Nephron (organoid): ENCODE measurements at regions not wholly inside any gene's neighbourhood (a gene's known extent, or its start where the extent isn't known, plus 50 kb on each side); places are given as distances from the start of the nearest gene placed in this dataset.

ENCODE experiments used
- H3K27ac Mint-ChIP-seq, 3 experiments: 2 replicates each; pipeline ENCODE4 v1.8.0; 2020; ENCODE audit warnings: mixed read lengths in 3 of 3, mild to moderate bottlenecking in 2 of 3, moderate library complexity in 1 of 3
- H3K27me3 Mint-ChIP-seq: 2 replicates; pipeline ENCODE4 v1.8.0; 2021; ENCODE audit warnings: low read depth, mild to moderate bottlenecking, moderate library complexity, mixed read lengths
- H3K36me3 Mint-ChIP-seq: 2 replicates; pipeline ENCODE4 v1.8.0; 2020; ENCODE audit warnings: low read depth, mixed read lengths
- H3K4me1 Mint-ChIP-seq: 2 replicates; pipeline ENCODE4 v1.8.0; 2020; ENCODE audit warnings: mixed read lengths
- H3K4me3 Mint-ChIP-seq, 3 experiments: 2 replicates each; pipeline ENCODE4 v1.8.0; 2020; ENCODE audit warnings: mild to moderate bottlenecking in 3 of 3, mixed read lengths in 3 of 3, moderate library complexity in 2 of 3
- H3K9me3 Mint-ChIP-seq: 2 replicates; pipeline ENCODE4 v1.8.0; 2020; ENCODE audit warnings: mixed read lengths
- CTCF ChIP-seq, 3 experiments: fragments of 200-600 bp; sonication (generic); IDR thresholded peaks; one replicate each; pipeline ENCODE4 v1.5.0; 2021; ENCODE audit warnings: antibody characterized with exemption in 3 of 3; ENCODE audit not compliant: unreplicated experiment in 3 of 3

GRCh38 chr9:20208961-20209371, 413.3 kb downstream of the MLLT3 start:
- Mint-ChIP-seq H3K36me3 (no peaks in the 10 kb centered on the region), H3K4me3 (no peak overlapping the region), H3K27ac (peak overlapping the region in 2 of 3 experiments; percentile 6 to 10), H3K9me3 (no peaks in the 10 kb centered on the region), H3K4me1 (peaks cover 13% of the 10 kb centered on the region), H3K27me3 (no peaks in the 10 kb centered on the region)
- no peak for TF ChIP-seq CTCF (IDR thresholded peaks at IDR 0.05; ENCODE audit: unreplicated experiment in 3 of 3)

GRCh38 chr9:20208226-20208625, 414.1 kb downstream of the MLLT3 start:
- TF ChIP-seq CTCF (IDR thresholded peaks at IDR 0.05; ENCODE audit: unreplicated experiment in 3 of 3), result no peak
- Mint-ChIP-seq H3K36me3 (no peaks in the 10 kb centered on the region), H3K4me3 (no peak overlapping the region), H3K27me3 (no peaks in the 10 kb centered on the region), H3K9me3 (no peaks in the 10 kb centered on the region), H3K27ac (peak overlapping the region in 1 of 3 experiments; percentile 4), H3K4me1 (peaks cover 17% of the 10 kb centered on the region)

- peaks cover 25% of the 10 kb centered on the region for H3K4me1 Mint-ChIP-seq
- no peak overlapping the region for H3K27ac Mint-ChIP-seq
- TF ChIP-seq CTCF (IDR thresholded peaks at IDR 0.05; ENCODE audit: unreplicated experiment in 3 of 3), result no peak
- H3K4me3 Mint-ChIP-seq, result no peak overlapping the region
- no peaks in the 10 kb centered on the region for H3K9me3 Mint-ChIP-seq
- no peaks in the 10 kb centered on the region for H3K36me3 Mint-ChIP-seq
- no peaks in the 10 kb centered on the region for H3K27me3 Mint-ChIP-seq
These were observed 415.1 kb downstream of the MLLT3 start for GRCh38 chr9:20207176-20207575.

GRCh38 chr9:20205821-20206220, 416.5 kb downstream of the MLLT3 start:
- H3K27ac Mint-ChIP-seq, result no peak overlapping the region
- peaks cover 38% of the 10 kb centered on the region for H3K4me1 Mint-ChIP-seq
- no peaks in the 10 kb centered on the region for H3K27me3 Mint-ChIP-seq
- no peak overlapping the region for H3K4me3 Mint-ChIP-seq
- no peaks in the 10 kb centered on the region for H3K9me3 Mint-ChIP-seq
- no peak for TF ChIP-seq CTCF (IDR thresholded peaks at IDR 0.05; ENCODE audit: unreplicated experiment in 3 of 3)
- H3K36me3 Mint-ChIP-seq, result no peaks in the 10 kb centered on the region

- peak overlapping the region in 1 of 3 experiments; percentile 16 for H3K4me3 Mint-ChIP-seq
- TF ChIP-seq CTCF (IDR thresholded peaks at IDR 0.05; ENCODE audit: unreplicated experiment in 3 of 3), result no peak
- H3K36me3 Mint-ChIP-seq, result no peaks in the 10 kb centered on the region
These were observed 412.2 kb upstream of the SLC24A2 start for GRCh38 chr9:20200991-20201431.

GRCh38 chr9:20200581-20200980, 411.7 kb upstream of the SLC24A2 start:
- Mint-ChIP-seq H3K36me3 (peaks cover under 1% of the 10 kb centered on the region), H3K27ac (peak overlapping the region in 2 of 3 experiments; percentile 10 to 81), H3K27me3 (no peaks in the 10 kb centered on the region), H3K4me1 (peaks cover 45% of the 10 kb centered on the region), H3K4me3 (no peak overlapping the region), H3K9me3 (peaks cover 12% of the 10 kb centered on the region)
- TF ChIP-seq CTCF (IDR thresholded peaks at IDR 0.05; ENCODE audit: unreplicated experiment in 3 of 3), result no peak

More at GRCh38 chr9:20200991-20201431, 412.2 kb upstream of the SLC24A2 start:
- Mint-ChIP-seq H3K4me1 (peaks cover 45% of the 10 kb centered on the region), H3K27me3 (no peaks in the 10 kb centered on the region), H3K27ac (peak overlapping the region in 2 of 3 experiments; percentile 78 to 81), H3K9me3 (peaks cover 11% of the 10 kb centered on the region)
